Mesothelial cell of epicardium (in vitro differentiated cells): ENCODE measurements at regions not wholly inside any gene's neighbourhood (a gene's known extent, or its start where the extent isn't known, plus 50 kb on each side); places are given as distances from the start of the nearest gene placed in this dataset.
"Not testable (repeated sequence)": the region's sequence is repeated elsewhere in the genome, so short reads cannot be mapped to it uniquely, and the experiment has no call there.

Experiments used
- DNase-seq, 2 experiments: peaks; one replicate each; pipeline ENCODE4 v3.0.0; 2021; ENCODE audit warnings: low spot score in 2 of 2; ENCODE audit not compliant: unreplicated experiment in 2 of 2
- H3K27ac Mint-ChIP-seq: 2 replicates; pipeline ENCODE4 v1.8.0; 2021; ENCODE audit warnings: mixed read lengths
- H3K27me3 Mint-ChIP-seq: 2 replicates; pipeline ENCODE4 v1.8.0; 2021; ENCODE audit warnings: low read depth, mixed read lengths
- H3K36me3 Mint-ChIP-seq: 2 replicates; pipeline ENCODE4 v1.8.0; 2021; ENCODE audit warnings: mixed read lengths
- H3K4me1 Mint-ChIP-seq: 2 replicates; pipeline ENCODE4 v1.8.0; 2021; ENCODE audit warnings: mixed read lengths
- H3K4me3 Mint-ChIP-seq: 2 replicates; pipeline ENCODE4 v1.8.0; 2021; ENCODE audit warnings: mild to moderate bottlenecking, moderate library complexity, mixed read lengths
- H3K9me3 Mint-ChIP-seq: 2 replicates; pipeline ENCODE4 v1.8.0; 2021; ENCODE audit warnings: mixed read lengths
- CTCF ChIP-seq: fragments of 200-600 bp; sonication (generic); IDR thresholded peaks from one replicate; pipeline ENCODE4 v1.5.0; 2021; ENCODE audit warnings: antibody characterized with exemption; ENCODE audit not compliant: unreplicated experiment

DNA sequence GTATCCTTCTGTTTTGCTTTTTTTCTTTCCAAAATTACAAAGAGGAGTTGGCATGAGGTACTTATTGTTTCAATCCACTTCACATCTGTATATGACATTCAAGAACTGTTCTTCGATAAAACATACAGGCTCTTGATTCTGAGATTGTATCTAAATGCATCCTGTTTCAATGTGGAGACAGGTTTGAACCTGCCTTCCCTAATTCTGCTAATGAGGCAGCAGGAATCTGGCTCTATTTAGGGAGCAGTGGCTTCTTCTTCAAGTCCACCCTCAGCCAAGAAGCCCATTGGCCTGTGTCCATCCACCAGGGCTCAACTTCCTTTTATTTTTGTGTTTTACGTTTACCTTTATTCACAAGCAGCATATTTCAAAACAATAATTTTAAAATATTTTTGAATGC is 84.8 kb upstream of the PIK3C3 start:
- no peaks in the 10 kb centered on the region for H3K36me3 Mint-ChIP-seq
- no peaks in the 10 kb centered on the region for H3K9me3 Mint-ChIP-seq
- no peak overlapping the region for H3K27ac Mint-ChIP-seq
- DNase-seq, result no peak
- TF ChIP-seq CTCF, result no peak
- no peak overlapping the region for H3K4me3 Mint-ChIP-seq
- peaks cover 26% of the 10 kb centered on the region for H3K4me1 Mint-ChIP-seq
- no peaks in the 10 kb centered on the region for H3K27me3 Mint-ChIP-seq

GRCh38 chr18:41865796-41866195 is 89.2 kb upstream of the PIK3C3 start:
- not testable (repeated sequence) for H3K36me3 Mint-ChIP-seq, H3K27me3 Mint-ChIP-seq, DNase-seq, H3K9me3 Mint-ChIP-seq, H3K4me1 Mint-ChIP-seq, H3K27ac Mint-ChIP-seq, H3K4me3 Mint-ChIP-seq

DNA sequence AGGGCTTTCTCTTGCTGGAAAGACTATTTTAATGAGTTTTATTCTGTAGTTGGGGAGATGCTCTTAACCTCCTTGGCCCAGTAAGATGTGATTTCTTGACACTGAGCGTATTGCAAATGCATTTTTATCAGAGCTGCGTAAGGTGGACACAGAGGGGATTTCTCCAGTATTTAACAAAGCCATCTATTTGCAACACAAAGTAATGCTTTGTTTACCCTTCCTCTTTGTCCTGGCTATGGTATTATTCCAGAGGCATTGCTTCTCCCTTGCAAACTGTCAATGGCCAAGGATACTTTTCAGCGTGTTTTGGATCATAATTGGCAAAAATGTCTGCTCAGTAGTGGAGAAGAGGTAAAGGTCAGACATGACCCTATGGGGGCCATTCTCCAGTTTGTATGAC is 90.8 kb upstream of the PIK3C3 start:
- no peak for DNase-seq
- Mint-ChIP-seq H3K9me3 (no peaks in the 10 kb centered on the region), H3K4me1 (peaks cover under 1% of the 10 kb centered on the region), H3K27ac (no peak overlapping the region), H3K27me3 (no peaks in the 10 kb centered on the region), H3K4me3 (no peak overlapping the region), H3K36me3 (no peaks in the 10 kb centered on the region)
- TF ChIP-seq CTCF, result no peak

DNA sequence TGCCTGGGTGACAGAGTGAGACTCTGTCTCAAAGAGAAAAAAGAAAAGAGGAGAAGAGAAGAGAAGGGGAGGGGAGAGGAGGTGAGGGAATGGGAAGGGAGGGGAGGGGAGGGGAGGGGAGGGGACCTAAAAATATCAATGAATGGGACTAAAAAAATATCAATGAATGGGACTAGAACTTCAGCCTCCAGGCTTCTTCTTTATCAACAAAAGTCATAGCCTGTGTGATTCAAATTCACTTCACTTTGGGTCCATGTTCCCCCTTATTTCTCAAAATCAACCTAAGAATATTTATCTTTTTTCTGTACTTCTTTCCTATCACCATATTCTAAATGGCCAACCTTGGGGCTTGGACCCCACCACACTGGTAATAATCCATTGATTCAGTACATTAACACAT is 92.1 kb upstream of the PIK3C3 start:
- Mint-ChIP-seq H3K36me3 (no peaks in the 10 kb centered on the region), H3K27ac (no peak overlapping the region), H3K4me1 (no peaks in the 10 kb centered on the region), H3K4me3 (no peak overlapping the region), H3K9me3 (no peaks in the 10 kb centered on the region), H3K27me3 (no peaks in the 10 kb centered on the region)
- no peak for TF ChIP-seq CTCF
- no peak for DNase-seq

DNA sequence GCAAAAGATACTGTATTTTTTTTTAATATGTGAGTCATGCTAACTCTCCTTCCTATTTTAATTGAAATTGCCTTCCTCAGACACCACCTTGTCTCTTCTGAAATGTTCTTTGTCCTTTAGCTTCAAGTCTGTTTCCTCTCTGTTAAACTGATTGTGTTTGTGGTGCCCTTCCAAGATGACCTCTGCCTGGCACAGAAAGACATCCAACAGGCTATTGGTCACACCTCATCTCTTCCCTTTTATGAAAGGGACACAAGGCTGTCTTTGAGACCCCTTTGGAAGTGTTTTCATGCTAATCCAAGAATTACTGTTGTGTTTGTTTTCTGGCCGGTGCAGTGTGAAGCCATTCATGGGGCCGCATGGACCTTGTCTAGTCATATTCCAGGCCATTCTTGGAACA is 94.0 kb upstream of the PIK3C3 start:
- no peaks in the 10 kb centered on the region for H3K27me3 Mint-ChIP-seq
- H3K36me3 Mint-ChIP-seq, result no peaks in the 10 kb centered on the region
- H3K4me1 Mint-ChIP-seq, result no peaks in the 10 kb centered on the region
- no peak for TF ChIP-seq CTCF
- H3K27ac Mint-ChIP-seq, result no peak overlapping the region
- no peak for DNase-seq
- H3K9me3 Mint-ChIP-seq, result no peaks in the 10 kb centered on the region
- H3K4me3 Mint-ChIP-seq, result no peak overlapping the region

GRCh38 chr18:41858761-41859555 is 96.1 kb upstream of the PIK3C3 start:
- no peak for DNase-seq
- no peak overlapping the region for H3K4me3 Mint-ChIP-seq
- H3K36me3 Mint-ChIP-seq, result no peaks in the 10 kb centered on the region
- no peak overlapping the region for H3K27ac Mint-ChIP-seq
- H3K4me1 Mint-ChIP-seq, result no peaks in the 10 kb centered on the region
- no peaks in the 10 kb centered on the region for H3K27me3 Mint-ChIP-seq
- no peak for TF ChIP-seq CTCF
- H3K9me3 Mint-ChIP-seq, result no peaks in the 10 kb centered on the region
